HCT116 (cell line): ENCODE measurements at regions not wholly inside any gene's neighbourhood (a gene's known extent, or its start where the extent isn't known, plus 50 kb on each side); places are given as distances from the start of the nearest gene placed in this dataset.

ENCODE experiments used
- ATAC-seq: fragments of 200-7000 bp; cut with Tn5 transposase; 2 replicates; pipeline ENCODE4 v1.9.1; 2020; ENCODE audit warnings: mild to moderate bottlenecking, moderate library complexity
- BruUV-seq: library from RNA; stranded (reverse); fragments of 400-500 nt; replicated peaks from 2 replicates; lab custom pipeline; 2021; lab: Mats Ljungman, UMichigan
- CTCF ChIA-PET: fragments of 300-600 bp; sonication (Branson Sonifier 250); formaldehyde crosslinking; loops from one replicate; lab custom pipeline; 2021; ENCODE audit warnings: antibody characterized with exemption; lab: Charles Lee
- POLR2A ChIA-PET: fragments of 300-600, 350-600 bp; sonication (Branson Sonifier 250); formaldehyde crosslinking; loops from one replicate; lab custom pipeline; 2021; ENCODE audit warnings: antibody characterized with exemption; lab: Charles Lee
- RAD21 ChIA-PET, 2 experiments: fragments of 300-600 bp; sonication (Branson Sonifier 250); formaldehyde crosslinking; loops; one replicate each; lab custom pipeline; 2023; ENCODE audit warnings: low total read pairs in 2 of 2; ENCODE audit not compliant: uncharacterized antibody in 2 of 2, unreplicated experiment in 2 of 2, low non-redundant PET in 1 of 2; lab: Charles Lee
- DNase-seq: peaks from one replicate; pipeline ENCODE4 v3.0.0-alpha.2; 2010; ENCODE audit warnings: low read depth, low spot score
- H2AFZ ChIP-seq: fragments of 200-600 bp; shearing (Covaris generic), sonication (generic); 2 replicates; pipeline ENCODE4 v1.6.1; 2017; ENCODE audit warnings: low read depth, mixed run types, mixed read lengths, antibody characterized with exemption, low read length; ENCODE audit not compliant: poor library complexity, severe bottlenecking
- H3K27ac ChIP-seq: 2 replicates; pipeline ENCODE4 v1.5.1; 2012; ENCODE audit warnings: low read depth, low read length
- H3K27me3 ChIP-seq: fragments of 200-600 bp; sonication (generic); 2 replicates; pipeline ENCODE4 v1.6.1; 2016; ENCODE audit warnings: mixed run types, low read length, mixed read lengths; ENCODE audit not compliant: insufficient read depth
- H3K36me3 ChIP-seq, 2 experiments: fragments of 200-500 bp in 1 of 2; fragments of 200-600 bp in 1 of 2; sonication (Bioruptor generic) in 1 of 2; sonication (generic) in 1 of 2; 2 replicates each; pipeline versions ENCODE4 v1.5.1 to v1.6.1; 2014 to 2016; ENCODE audit warnings: low read length in 2 of 2, inconsistent platforms in 1 of 2, mixed read lengths in 1 of 2, mixed run types in 1 of 2; ENCODE audit not compliant: insufficient read depth in 2 of 2, control insufficient read depth in 1 of 2
- H3K4me1 ChIP-seq, 2 experiments: fragments of 200-600 bp in 1 of 2; sonication (generic) in 1 of 2; 2 replicates each; pipeline versions ENCODE4 v1.5.1 to v1.6.1; 2012 to 2017; ENCODE audit warnings: low read length in 2 of 2, inconsistent platforms in 1 of 2, mild to moderate bottlenecking in 1 of 2, mixed read lengths in 1 of 2, mixed run types in 1 of 2, moderate library complexity in 1 of 2; ENCODE audit not compliant: insufficient read depth in 2 of 2, control insufficient read depth in 1 of 2
- H3K4me2 ChIP-seq: fragments of 200-600 bp; sonication (generic); 2 replicates; pipeline ENCODE4 v1.6.1; 2017; ENCODE audit warnings: mixed run types, low read length, mixed read lengths
- H3K4me3 ChIP-seq, 2 experiments: fragments of 200-600 bp in 1 of 2; sonication (generic) in 1 of 2; replicated peaks in 1 of 2; 2 replicates each; pipeline ENCODE4 v1.5.1; 2011 to 2016; ENCODE audit warnings: low read length in 2 of 2, control low read depth in 1 of 2, low read depth in 1 of 2, mild to moderate bottlenecking in 1 of 2, mixed read lengths in 1 of 2, mixed run types in 1 of 2
- H3K79me2 ChIP-seq: fragments of 200-600 bp; sonication (generic); 2 replicates; pipeline ENCODE4 v1.6.1; 2017; ENCODE audit warnings: mild to moderate bottlenecking, mixed run types, low read length, moderate library complexity, mixed read lengths; ENCODE audit not compliant: insufficient read depth
- H3K9ac ChIP-seq: fragments of 200-600 bp; sonication (generic); 2 replicates; pipeline ENCODE4 v1.6.1; 2016; ENCODE audit warnings: low read length, mixed read lengths
- H3K9me2 ChIP-seq: fragments of 200-600 bp; sonication (generic), shearing (Covaris generic); 2 replicates; pipeline ENCODE4 v1.6.1; 2017; ENCODE audit warnings: mixed run types, mild to moderate bottlenecking, moderate library complexity; ENCODE audit not compliant: insufficient read depth
- H3K9me3 ChIP-seq, 2 experiments: fragments of 200-500 bp in 1 of 2; fragments of 200-600 bp in 1 of 2; sonication (Bioruptor generic) in 1 of 2; sonication (generic) in 1 of 2; 2 replicates each; pipeline ENCODE4 v1.6.1; 2014 to 2017; ENCODE audit warnings: low read length in 2 of 2, mixed read lengths in 2 of 2, inconsistent platforms in 1 of 2, low read depth in 1 of 2, mild to moderate bottlenecking in 1 of 2, mixed run types in 1 of 2, moderate library complexity in 1 of 2; ENCODE audit not compliant: control insufficient read depth in 1 of 2, insufficient read depth in 1 of 2
- H4K20me1 ChIP-seq: fragments of 200-600 bp; sonication (generic), shearing (Covaris generic); 2 replicates; pipeline ENCODE4 v1.6.1; 2017; ENCODE audit warnings: mixed run types, mild to moderate bottlenecking, moderate library complexity; ENCODE audit not compliant: insufficient read depth
- ATF3 ChIP-seq: IDR thresholded peaks from 2 replicates; pipeline ENCODE4 v1.6.1; 2012
- CEBPB ChIP-seq: IDR thresholded peaks from 2 replicates; pipeline ENCODE4 v1.6.1; 2012; ENCODE audit warnings: low read depth
- CTCF ChIP-seq, 3 experiments: fragments of 200-600 bp in 1 of 3; sonication (generic) in 1 of 3; IDR thresholded peaks in 2 of 3; conservative IDR thresholded peaks in 1 of 3; 2 replicates each; pipeline ENCODE4 v1.5.1; 2012 to 2017; ENCODE audit warnings: low read depth in 2 of 3, low read length in 2 of 3, antibody characterized with exemption in 1 of 3, borderline replicate concordance in 1 of 3, control low read depth in 1 of 3, mild to moderate bottlenecking in 1 of 3, mixed read lengths in 1 of 3, mixed run types in 1 of 3, moderate library complexity in 1 of 3; ENCODE audit not compliant: insufficient read depth in 1 of 3
- EGR1 ChIP-seq: IDR thresholded peaks from 2 replicates; pipeline ENCODE4 v1.6.1; 2012; ENCODE audit warnings: low read depth
- EZH2 ChIP-seq: fragments of 200-600 bp; sonication (generic); IDR thresholded peaks from 2 replicates; pipeline ENCODE4 v1.6.1; 2017; ENCODE audit warnings: antibody characterized with exemption, mixed run types
- FOSL1 ChIP-seq: IDR thresholded peaks from 2 replicates; pipeline ENCODE4 v1.6.1; 2012; ENCODE audit warnings: low read depth
- MAX ChIP-seq: IDR thresholded peaks from 2 replicates; pipeline ENCODE4 v1.6.1; 2012
- RAD21 ChIP-seq: IDR thresholded peaks from 2 replicates; pipeline ENCODE4 v1.6.1; 2012; ENCODE audit warnings: low read depth, mild to moderate bottlenecking
- SIN3A ChIP-seq: IDR thresholded peaks from 2 replicates; pipeline ENCODE4 v1.6.1; 2012; ENCODE audit warnings: low read depth
- SP1 ChIP-seq: IDR thresholded peaks from 2 replicates; pipeline ENCODE4 v1.6.1; 2012; ENCODE audit warnings: low read depth
- TCF7L2 ChIP-seq: IDR thresholded peaks from 2 replicates; pipeline ENCODE4 v1.7.0; 2011; ENCODE audit warnings: borderline replicate concordance, inconsistent platforms; ENCODE audit not compliant: insufficient read depth, insufficient read length; ENCODE audit errors: extremely low read depth
- YY1 ChIP-seq: IDR thresholded peaks from 2 replicates; pipeline ENCODE4 v1.6.1; 2011; ENCODE audit warnings: low read length, low read depth, moderate library complexity, mild to moderate bottlenecking; ENCODE audit not compliant: insufficient replicate concordance; ENCODE audit errors: extremely low read depth
- ZFX ChIP-seq: fragments of 450-650 bp; IDR thresholded peaks from 2 replicates; pipeline ENCODE4 v1.6.1; 2017
- ZNF274 ChIP-seq: fragments of 200-500 bp; sonication (Bioruptor generic); IDR thresholded peaks from 2 replicates; pipeline ENCODE4 v1.6.1; 2014; ENCODE audit warnings: mild to moderate bottlenecking, low read depth, low read length, inconsistent platforms
- intact Hi-C: fragments of 100-400 bp; cut with micrococcal nuclease; formaldehyde crosslinking; loops from 2 replicates; pipeline ENCODE4 v1.10.0; 2022

- no peak for TF ChIP-seq RAD21
- no peak for TF ChIP-seq ATF3
- TF ChIP-seq TCF7L2: no peak
- no peak for TF ChIP-seq ZFX
- no peak for TF ChIP-seq CTCF (IDR thresholded peaks at IDR 0.05 in 2 of 3, conservative IDR thresholded peaks at IDR 0.05 in 1 of 3; ENCODE audit: borderline replicate concordance in 1 of 3, insufficient read depth in 1 of 3, low read depth in 2 of 3, low read length in 2 of 3)
- no peak overlapping the region for H2AFZ ChIP-seq
- H3K9me2 ChIP-seq: no peaks in the 10 kb centered on the region
- H3K27ac ChIP-seq: no peak overlapping the region
- ChIA-PET CTCF (no interaction called here), POLR2A (no interaction called here), RAD21 (no interaction called here)
- no peaks in the 10 kb centered on the region for H3K9me3 ChIP-seq
- no peak overlapping the region for H3K4me3 ChIP-seq
- intact Hi-C loops: no loop called here
- no peaks in the 10 kb centered on the region for H3K79me2 ChIP-seq
- no peaks in the 10 kb centered on the region for H4K20me1 ChIP-seq
- BruUV-seq: no TSS peak
- no peaks in the 10 kb centered on the region for H3K36me3 ChIP-seq
- no peak overlapping the region for H3K9ac ChIP-seq
- no peak for ATAC-seq
- H3K4me2 ChIP-seq: no peak overlapping the region
- no peaks in the 10 kb centered on the region for H3K4me1 ChIP-seq
- peaks cover 55% of the 10 kb centered on the region for H3K27me3 ChIP-seq
- DNase-seq: no peak
Measured at GRCh38 chr5:5077236-5077635, 62.9 kb upstream of the ADAMTS16 start.

- Histone ChIP-seq H3K4me1 (no peaks in the 10 kb centered on the region), H3K4me2 (no peak overlapping the region), H3K4me3 (no peak overlapping the region), H3K27ac (no peak overlapping the region), H3K79me2 (no peaks in the 10 kb centered on the region), H3K27me3 (peaks cover 52% of the 10 kb centered on the region), H2AFZ (no peak overlapping the region), H3K9me2 (no peaks in the 10 kb centered on the region), H4K20me1 (no peaks in the 10 kb centered on the region), H3K36me3 (no peaks in the 10 kb centered on the region), H3K9ac (no peak overlapping the region), H3K9me3 (no peaks in the 10 kb centered on the region)
- ChIA-PET CTCF (no interaction called here), RAD21 (no interaction called here), POLR2A (no interaction called here)
- no TSS peak for BruUV-seq
- ATAC-seq (no peak), DNase-seq (no peak)
- intact Hi-C loops: no loop called here
- no peak for TF ChIP-seq TCF7L2
- no peak for TF ChIP-seq EZH2
- TF ChIP-seq MAX: no peak
- TF ChIP-seq CEBPB: no peak
- TF ChIP-seq SP1: no peak
- no peak for TF ChIP-seq ZNF274
- TF ChIP-seq EGR1: no peak
- TF ChIP-seq FOSL1: no peak
- no peak for TF ChIP-seq ATF3
- no peak for TF ChIP-seq SIN3A
- no peak for TF ChIP-seq YY1
Measured at GRCh38 chr5:5078009-5078897, 61.9 kb upstream of the ADAMTS16 start.
